HCT116 (cell line): ENCODE measurements at regions not wholly inside any gene's neighbourhood (a gene's known extent, or its start where the extent isn't known, plus 50 kb on each side); places are given as distances from the start of the nearest gene placed in this dataset.
A peak's percentile ranks its signal among the peaks of the same experiment; 100 is the strongest.

Experiments
- CEBPB ChIP-seq: IDR thresholded peaks from 2 replicates; pipeline ENCODE4 v1.6.1; 2012; ENCODE audit warnings: low read depth
- EZH2 ChIP-seq: fragments of 200-600 bp; sonication (generic); IDR thresholded peaks from 2 replicates; pipeline ENCODE4 v1.6.1; 2017; ENCODE audit warnings: antibody characterized with exemption, mixed run types
- FOSL1 ChIP-seq: IDR thresholded peaks from 2 replicates; pipeline ENCODE4 v1.6.1; 2012; ENCODE audit warnings: low read depth
- JUND ChIP-seq: IDR thresholded peaks from 2 replicates; pipeline ENCODE4 v1.6.1; 2012
- POLR2A ChIP-seq: IDR thresholded peaks from 2 replicates; pipeline ENCODE4 v1.7.0; 2011; ENCODE audit warnings: borderline replicate concordance; ENCODE audit not compliant: insufficient read depth, insufficient read length; ENCODE audit errors: extremely low read depth
- TCF7L2 ChIP-seq: IDR thresholded peaks from 2 replicates; pipeline ENCODE4 v1.7.0; 2011; ENCODE audit warnings: borderline replicate concordance, inconsistent platforms; ENCODE audit not compliant: insufficient read depth, insufficient read length; ENCODE audit errors: extremely low read depth
- ZBTB33 ChIP-seq: IDR thresholded peaks from 2 replicates; pipeline ENCODE4 v1.6.1; 2011; ENCODE audit warnings: mild to moderate bottlenecking, low read length, moderate library complexity; ENCODE audit not compliant: insufficient replicate concordance; ENCODE audit errors: extremely low read depth
- ZNF274 ChIP-seq: fragments of 200-500 bp; sonication (Bioruptor generic); IDR thresholded peaks from 2 replicates; pipeline ENCODE4 v1.6.1; 2014; ENCODE audit warnings: mild to moderate bottlenecking, low read depth, low read length, inconsistent platforms
- TF ChIP-seq, protein P1 (sequence below), 3 experiments: fragments of 200-600 bp in 1 of 3; sonication (generic) in 1 of 3; IDR thresholded peaks in 2 of 3; conservative IDR thresholded peaks in 1 of 3; 2 replicates each; pipeline ENCODE4 v1.5.1; 2012 to 2017; ENCODE audit warnings: low read depth in 2 of 3, low read length in 2 of 3, antibody characterized with exemption in 1 of 3, borderline replicate concordance in 1 of 3, control low read depth in 1 of 3, mild to moderate bottlenecking in 1 of 3, mixed read lengths in 1 of 3, mixed run types in 1 of 3, moderate library complexity in 1 of 3; ENCODE audit not compliant: insufficient read depth in 1 of 3
- TF ChIP-seq, protein P2 (sequence below): IDR thresholded peaks from 2 replicates; pipeline ENCODE4 v1.6.1; 2012

- TF ChIP-seq, protein P1, sequence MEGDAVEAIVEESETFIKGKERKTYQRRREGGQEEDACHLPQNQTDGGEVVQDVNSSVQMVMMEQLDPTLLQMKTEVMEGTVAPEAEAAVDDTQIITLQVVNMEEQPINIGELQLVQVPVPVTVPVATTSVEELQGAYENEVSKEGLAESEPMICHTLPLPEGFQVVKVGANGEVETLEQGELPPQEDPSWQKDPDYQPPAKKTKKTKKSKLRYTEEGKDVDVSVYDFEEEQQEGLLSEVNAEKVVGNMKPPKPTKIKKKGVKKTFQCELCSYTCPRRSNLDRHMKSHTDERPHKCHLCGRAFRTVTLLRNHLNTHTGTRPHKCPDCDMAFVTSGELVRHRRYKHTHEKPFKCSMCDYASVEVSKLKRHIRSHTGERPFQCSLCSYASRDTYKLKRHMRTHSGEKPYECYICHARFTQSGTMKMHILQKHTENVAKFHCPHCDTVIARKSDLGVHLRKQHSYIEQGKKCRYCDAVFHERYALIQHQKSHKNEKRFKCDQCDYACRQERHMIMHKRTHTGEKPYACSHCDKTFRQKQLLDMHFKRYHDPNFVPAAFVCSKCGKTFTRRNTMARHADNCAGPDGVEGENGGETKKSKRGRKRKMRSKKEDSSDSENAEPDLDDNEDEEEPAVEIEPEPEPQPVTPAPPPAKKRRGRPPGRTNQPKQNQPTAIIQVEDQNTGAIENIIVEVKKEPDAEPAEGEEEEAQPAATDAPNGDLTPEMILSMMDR (IDR thresholded peaks at IDR 0.05 in 2 of 3, conservative IDR thresholded peaks at IDR 0.05 in 1 of 3; ENCODE audit: borderline replicate concordance in 1 of 3, insufficient read depth in 1 of 3, low read depth in 2 of 3, low read length in 2 of 3): peak in 2 of 3 experiments; percentile 5 to 34; a peak in 1 of 6 replicates
- TF ChIP-seq JUND: no peak
- TF ChIP-seq, protein P2, sequence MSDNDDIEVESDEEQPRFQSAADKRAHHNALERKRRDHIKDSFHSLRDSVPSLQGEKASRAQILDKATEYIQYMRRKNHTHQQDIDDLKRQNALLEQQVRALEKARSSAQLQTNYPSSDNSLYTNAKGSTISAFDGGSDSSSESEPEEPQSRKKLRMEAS: no peak
- no peak for TF ChIP-seq POLR2A
- TF ChIP-seq CEBPB: no peak
- no peak for TF ChIP-seq ZBTB33
- no peak for TF ChIP-seq TCF7L2
- TF ChIP-seq EZH2: no peak
- TF ChIP-seq ZNF274: no peak
- TF ChIP-seq FOSL1: no peak
Observed at GRCh38 chr18:75884728-75885127, 457.2 kb upstream of the SMIM21 start.
